Bronchial epithelial cell (primary cell): ENCODE measurements at regions not wholly inside any gene's neighbourhood (a gene's known extent, or its start where the extent isn't known, plus 50 kb on each side); places are given as distances from the start of the nearest gene placed in this dataset.

Source experiments
- DNase-seq: peaks from one replicate; pipeline ENCODE4 v3.0.0-alpha.2; 2010; ENCODE audit warnings: low read depth
- FAIRE-seq: peaks from 2 replicates; lab custom pipeline; 2011; peaks lifted over from hg19 to GRCh38; lab: Jason Lieb, UNC
- H3K27me3 ChIP-seq: 2 replicates; pipeline ENCODE4 v1.5.1; 2011; ENCODE audit warnings: low read length; ENCODE audit not compliant: control insufficient read depth, insufficient read depth
- H3K36me3 ChIP-seq: 2 replicates; pipeline ENCODE4 v1.5.1; 2011; ENCODE audit warnings: low read length; ENCODE audit not compliant: control insufficient read depth, insufficient read depth
- H3K4me3 ChIP-seq: 2 replicates; pipeline ENCODE4 v1.5.1; 2011; ENCODE audit warnings: mild to moderate bottlenecking, low read depth, low read length, control low read depth
- CTCF ChIP-seq: IDR thresholded peaks from 2 replicates; pipeline ENCODE4 v1.5.1; 2011; ENCODE audit warnings: mild to moderate bottlenecking, moderate library complexity, low read length, control low read depth, inconsistent platforms; ENCODE audit not compliant: insufficient read depth, severe bottlenecking

- Histone ChIP-seq H3K27me3 (no peaks in the 10 kb centered on the region), H3K4me3 (no peak overlapping the region), H3K36me3 (no peaks in the 10 kb centered on the region)
- DNase-seq, result no peak
- no peak for FAIRE-seq
- no peak for TF ChIP-seq CTCF
Observed at GRCh38 chr10:31709028-31709427, 219.6 kb downstream of the ARHGAP12 start.

GRCh38 chr10:31708474-31708873 is 220.2 kb downstream of the ARHGAP12 start:
- Histone ChIP-seq H3K4me3 (no peak overlapping the region), H3K36me3 (no peaks in the 10 kb centered on the region), H3K27me3 (no peaks in the 10 kb centered on the region)
- no peak for TF ChIP-seq CTCF
- no peak for DNase-seq
- FAIRE-seq, result no peak

GRCh38 chr10:31708046-31708445 is 220.6 kb downstream of the ARHGAP12 start:
- no peak for FAIRE-seq
- Histone ChIP-seq H3K27me3 (no peaks in the 10 kb centered on the region), H3K36me3 (no peaks in the 10 kb centered on the region), H3K4me3 (no peak overlapping the region)
- no peak for DNase-seq
- no peak for TF ChIP-seq CTCF

- no peak for FAIRE-seq
- DNase-seq, result peak; percentile 59
- no peak overlapping the region for H3K4me3 ChIP-seq
- no peaks in the 10 kb centered on the region for H3K36me3 ChIP-seq
- H3K27me3 ChIP-seq, result no peaks in the 10 kb centered on the region
- TF ChIP-seq CTCF, result no peak
Observed at GRCh38 chr10:31707093-31708039, 221.3 kb downstream of the ARHGAP12 start.

- DNase-seq (no peak), FAIRE-seq (no peak)
- Histone ChIP-seq H3K4me3 (no peak overlapping the region), H3K36me3 (no peaks in the 10 kb centered on the region), H3K27me3 (no peaks in the 10 kb centered on the region)
- TF ChIP-seq CTCF, result no peak
Observed at GRCh38 chr10:31706464-31707092, 222.1 kb downstream of the ARHGAP12 start.
